HEK293 (cell line): ENCODE measurements at regions not wholly inside any gene's neighbourhood (a gene's known extent, or its start where the extent isn't known, plus 50 kb on each side); places are given as distances from the start of the nearest gene placed in this dataset.

ENCODE experiments used
- CTCF ChIP-seq: fragments of 450-650 bp; formaldehyde crosslinking; IDR thresholded peaks from 2 replicates; pipeline ENCODE4 v1.5.1; 2016; ENCODE audit warnings: missing biosample characterization, missing genetic modification characterization
- KLF10 ChIP-seq: fragments of 450-650 bp; IDR thresholded peaks from 2 replicates; pipeline ENCODE4 v1.5.1; 2018; ENCODE audit warnings: missing biosample characterization, mild to moderate bottlenecking, missing genetic modification characterization
- OSR2 ChIP-seq: fragments of 450-650 bp; formaldehyde crosslinking; IDR thresholded peaks from 2 replicates; pipeline ENCODE4 v1.5.1; 2016; ENCODE audit warnings: missing biosample characterization, missing genetic modification characterization
- SP2 ChIP-seq: fragments of 450-650 bp; formaldehyde crosslinking; IDR thresholded peaks from 2 replicates; pipeline ENCODE4 v1.5.1; 2016; ENCODE audit warnings: missing biosample characterization, missing genetic modification characterization
- ZNF324 ChIP-seq: fragments of 450-650 bp; formaldehyde crosslinking; IDR thresholded peaks from 2 replicates; pipeline ENCODE4 v1.5.1; 2016; ENCODE audit warnings: missing biosample characterization, missing genetic modification characterization
- ZNF785 ChIP-seq: fragments of 450-650 bp; formaldehyde crosslinking; IDR thresholded peaks from 2 replicates; pipeline ENCODE4 v1.5.1; 2016; ENCODE audit warnings: missing biosample characterization, missing genetic modification characterization
- TF ChIP-seq, protein P1 (sequence below): fragments of 450-650 bp; formaldehyde crosslinking; conservative IDR thresholded peaks from 2 replicates; pipeline ENCODE4 v1.5.1; 2016; ENCODE audit warnings: low read depth, missing biosample characterization, missing genetic modification characterization

GRCh38 chr5:8363138-8363537, 494.2 kb downstream of the MTRR start:
- TF ChIP-seq SP2 (tag by site-specific recombination) (no peak), CTCF (tag by site-specific recombination) (no peak), ZNF785 (no peak), OSR2 (no peak), KLF10 (tag by site-specific recombination) (no peak), ZNF324 (no peak)
- TF ChIP-seq, protein P1, sequence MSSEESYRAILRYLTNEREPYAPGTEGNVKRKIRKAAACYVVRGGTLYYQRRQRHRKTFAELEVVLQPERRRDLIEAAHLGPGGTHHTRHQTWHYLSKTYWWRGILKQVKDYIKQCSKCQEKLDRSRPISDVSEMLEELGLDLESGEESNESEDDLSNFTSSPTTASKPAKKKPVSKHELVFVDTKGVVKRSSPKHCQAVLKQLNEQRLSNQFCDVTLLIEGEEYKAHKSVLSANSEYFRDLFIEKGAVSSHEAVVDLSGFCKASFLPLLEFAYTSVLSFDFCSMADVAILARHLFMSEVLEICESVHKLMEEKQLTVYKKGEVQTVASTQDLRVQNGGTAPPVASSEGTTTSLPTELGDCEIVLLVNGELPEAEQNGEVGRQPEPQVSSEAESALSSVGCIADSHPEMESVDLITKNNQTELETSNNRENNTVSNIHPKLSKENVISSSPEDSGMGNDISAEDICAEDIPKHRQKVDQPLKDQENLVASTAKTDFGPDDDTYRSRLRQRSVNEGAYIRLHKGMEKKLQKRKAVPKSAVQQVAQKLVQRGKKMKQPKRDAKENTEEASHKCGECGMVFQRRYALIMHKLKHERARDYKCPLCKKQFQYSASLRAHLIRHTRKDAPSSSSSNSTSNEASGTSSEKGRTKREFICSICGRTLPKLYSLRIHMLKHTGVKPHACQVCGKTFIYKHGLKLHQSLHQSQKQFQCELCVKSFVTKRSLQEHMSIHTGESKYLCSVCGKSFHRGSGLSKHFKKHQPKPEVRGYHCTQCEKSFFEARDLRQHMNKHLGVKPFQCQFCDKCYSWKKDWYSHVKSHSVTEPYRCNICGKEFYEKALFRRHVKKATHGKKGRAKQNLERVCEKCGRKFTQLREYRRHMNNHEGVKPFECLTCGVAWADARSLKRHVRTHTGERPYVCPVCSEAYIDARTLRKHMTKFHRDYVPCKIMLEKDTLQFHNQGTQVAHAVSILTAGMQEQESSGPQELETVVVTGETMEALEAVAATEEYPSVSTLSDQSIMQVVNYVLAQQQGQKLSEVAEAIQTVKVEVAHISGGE: no peak
